Astrocyte (in vitro differentiated cells and primary cell): ENCODE measurements at regions not wholly inside any gene's neighbourhood (a gene's known extent, or its start where the extent isn't known, plus 50 kb on each side); places are given as distances from the start of the nearest gene placed in this dataset.

Experiments
- DNase-seq: peaks from one replicate; pipeline ENCODE4 v3.0.0-alpha.2; 2010; ENCODE audit warnings: low read depth
- FAIRE-seq: peaks from 2 replicates; lab custom pipeline; 2011; peaks lifted over from hg19 to GRCh38; lab: Jason Lieb, UNC
- H2AFZ ChIP-seq: 2 replicates; pipeline ENCODE4 v1.6.0; 2012; ENCODE audit warnings: low read depth, low read length, inconsistent platforms
- H3K27ac ChIP-seq: 2 replicates; pipeline ENCODE4 v1.5.1; 2011; ENCODE audit warnings: low read depth, low read length, inconsistent platforms
- H3K27me3 ChIP-seq: 2 replicates; pipeline ENCODE4 v1.6.0; 2011; ENCODE audit warnings: low read length, inconsistent platforms; ENCODE audit not compliant: insufficient read depth
- H3K36me3 ChIP-seq: 2 replicates; pipeline ENCODE4 v1.5.1; 2011; ENCODE audit warnings: low read length, inconsistent platforms; ENCODE audit not compliant: insufficient read depth
- H3K4me1 ChIP-seq: 2 replicates; pipeline ENCODE4 v1.5.1; 2011; ENCODE audit warnings: low read length, inconsistent platforms; ENCODE audit not compliant: insufficient read depth
- H3K4me2 ChIP-seq: 2 replicates; pipeline ENCODE4 v1.6.0; 2012; ENCODE audit warnings: low read length, inconsistent platforms
- H3K4me3 ChIP-seq: 2 replicates; pipeline ENCODE4 v1.5.1; 2011; ENCODE audit warnings: low read depth, mild to moderate bottlenecking, low read length, inconsistent platforms; ENCODE audit not compliant: insufficient read depth
- H3K79me2 ChIP-seq: 2 replicates; pipeline ENCODE4 v1.6.0; 2012; ENCODE audit warnings: mild to moderate bottlenecking, low read length, inconsistent platforms; ENCODE audit not compliant: insufficient read depth
- H3K9ac ChIP-seq: 2 replicates; pipeline ENCODE4 v1.6.0; 2012; ENCODE audit warnings: mild to moderate bottlenecking, low read length, inconsistent platforms
- H3K9me3 ChIP-seq: 2 replicates; pipeline ENCODE4 v1.5.1; 2012; ENCODE audit warnings: low read depth, mild to moderate bottlenecking, low read length, inconsistent platforms; ENCODE audit not compliant: insufficient read depth
- H4K20me1 ChIP-seq: 2 replicates; pipeline ENCODE4 v1.6.0; 2012; ENCODE audit warnings: low read length, inconsistent platforms; ENCODE audit not compliant: insufficient read depth
- H3K27ac Mint-ChIP-seq: one replicate; pipeline ENCODE4 v1.8.0; 2021; ENCODE audit warnings: mild to moderate bottlenecking, mixed read lengths; ENCODE audit not compliant: unreplicated experiment
- H3K27me3 Mint-ChIP-seq: one replicate; pipeline ENCODE4 v1.8.0; 2021; ENCODE audit warnings: low read depth, mixed read lengths; ENCODE audit not compliant: unreplicated experiment
- H3K36me3 Mint-ChIP-seq: one replicate; pipeline ENCODE4 v1.8.0; 2021; ENCODE audit warnings: low read depth, mixed read lengths; ENCODE audit not compliant: unreplicated experiment
- H3K4me1 Mint-ChIP-seq: one replicate; pipeline ENCODE4 v1.8.0; 2021; ENCODE audit warnings: low read depth, mixed read lengths; ENCODE audit not compliant: unreplicated experiment
- H3K4me3 Mint-ChIP-seq: one replicate; pipeline ENCODE4 v1.8.0; 2021; ENCODE audit warnings: mild to moderate bottlenecking, moderate library complexity, mixed read lengths; ENCODE audit not compliant: unreplicated experiment
- H3K9me3 Mint-ChIP-seq: one replicate; pipeline ENCODE4 v1.8.0; 2021; ENCODE audit warnings: mild to moderate bottlenecking, mixed read lengths; ENCODE audit not compliant: unreplicated experiment
- EZH2 ChIP-seq: IDR thresholded peaks from 2 replicates; pipeline ENCODE4 v1.6.1; 2012; ENCODE audit warnings: mild to moderate bottlenecking, low read length, inconsistent platforms; ENCODE audit not compliant: insufficient read depth
- TF ChIP-seq, protein P1 (sequence below): IDR thresholded peaks from 2 replicates; pipeline ENCODE4 v1.5.1; 2011; ENCODE audit warnings: low read depth, mild to moderate bottlenecking, inconsistent platforms, low read length, moderate library complexity; ENCODE audit not compliant: insufficient read depth

DNA sequence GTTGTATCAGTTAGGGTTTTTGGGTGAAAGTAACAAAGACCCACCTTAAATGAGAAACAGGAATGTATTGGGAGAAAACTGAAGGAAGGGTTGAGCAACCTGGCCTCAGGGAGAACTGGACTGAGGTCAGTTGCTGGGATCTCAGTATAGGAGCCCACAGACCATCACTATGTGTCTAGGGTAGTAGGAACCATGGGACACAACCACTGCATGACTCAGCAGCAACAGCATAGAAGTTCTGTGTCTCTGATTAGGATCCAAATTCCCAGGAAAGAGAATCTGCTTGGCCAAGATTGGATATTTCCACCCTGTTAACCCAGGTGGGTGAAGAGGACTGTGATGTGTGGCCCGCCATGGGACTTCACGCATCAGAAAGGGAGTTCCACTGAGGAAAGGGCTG is 102.2 kb upstream of the RAB3GAP2 start:
- no peak overlapping the region for H3K9ac ChIP-seq
- FAIRE-seq (no peak), DNase-seq (no peak)
- no peaks in the 10 kb centered on the region for H3K9me3 ChIP-seq
- H3K36me3 ChIP-seq: no peaks in the 10 kb centered on the region
- H3K27ac ChIP-seq: no peak overlapping the region
- TF ChIP-seq, protein P1, sequence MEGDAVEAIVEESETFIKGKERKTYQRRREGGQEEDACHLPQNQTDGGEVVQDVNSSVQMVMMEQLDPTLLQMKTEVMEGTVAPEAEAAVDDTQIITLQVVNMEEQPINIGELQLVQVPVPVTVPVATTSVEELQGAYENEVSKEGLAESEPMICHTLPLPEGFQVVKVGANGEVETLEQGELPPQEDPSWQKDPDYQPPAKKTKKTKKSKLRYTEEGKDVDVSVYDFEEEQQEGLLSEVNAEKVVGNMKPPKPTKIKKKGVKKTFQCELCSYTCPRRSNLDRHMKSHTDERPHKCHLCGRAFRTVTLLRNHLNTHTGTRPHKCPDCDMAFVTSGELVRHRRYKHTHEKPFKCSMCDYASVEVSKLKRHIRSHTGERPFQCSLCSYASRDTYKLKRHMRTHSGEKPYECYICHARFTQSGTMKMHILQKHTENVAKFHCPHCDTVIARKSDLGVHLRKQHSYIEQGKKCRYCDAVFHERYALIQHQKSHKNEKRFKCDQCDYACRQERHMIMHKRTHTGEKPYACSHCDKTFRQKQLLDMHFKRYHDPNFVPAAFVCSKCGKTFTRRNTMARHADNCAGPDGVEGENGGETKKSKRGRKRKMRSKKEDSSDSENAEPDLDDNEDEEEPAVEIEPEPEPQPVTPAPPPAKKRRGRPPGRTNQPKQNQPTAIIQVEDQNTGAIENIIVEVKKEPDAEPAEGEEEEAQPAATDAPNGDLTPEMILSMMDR: no peak
- no peak for TF ChIP-seq EZH2
- H3K27me3 Mint-ChIP-seq: peaks cover 3% of the 10 kb centered on the region
- H3K9me3 Mint-ChIP-seq: no peaks in the 10 kb centered on the region
- no peaks in the 10 kb centered on the region for H3K27me3 ChIP-seq
- H3K4me1 ChIP-seq: peaks cover 14% of the 10 kb centered on the region
- H3K4me2 ChIP-seq: no peak overlapping the region
- H3K36me3 Mint-ChIP-seq: no peaks in the 10 kb centered on the region
- H3K4me3 Mint-ChIP-seq: no peak overlapping the region
- no peaks in the 10 kb centered on the region for H4K20me1 ChIP-seq
- H3K27ac Mint-ChIP-seq: peak overlapping the region; percentile 67
- no peak overlapping the region for H3K4me3 ChIP-seq
- H2AFZ ChIP-seq: no peak overlapping the region
- no peaks in the 10 kb centered on the region for H3K79me2 ChIP-seq
- H3K4me1 Mint-ChIP-seq: peaks cover 11% of the 10 kb centered on the region

DNA sequence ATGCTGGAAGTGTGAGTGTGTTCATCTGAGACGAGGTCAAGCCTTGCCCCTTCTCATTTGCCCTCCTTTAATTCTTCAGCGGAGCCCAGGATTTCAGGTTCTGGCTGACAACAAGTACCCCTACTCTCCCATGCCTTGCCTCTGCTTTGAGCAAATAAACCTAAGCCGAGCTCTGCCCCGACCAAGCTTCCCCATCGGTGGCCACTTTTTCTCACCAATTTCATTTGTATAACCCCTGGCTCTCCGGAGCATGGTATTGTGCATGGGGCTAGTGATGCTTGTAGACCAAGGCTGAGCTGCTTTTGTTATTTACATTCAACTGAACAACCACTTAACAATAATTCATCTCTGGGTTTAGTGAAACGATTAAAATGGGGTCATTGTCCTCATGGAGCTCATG is 100.2 kb upstream of the RAB3GAP2 start:
- Histone ChIP-seq H3K4me3 (no peak overlapping the region), H3K36me3 (no peaks in the 10 kb centered on the region), H3K79me2 (no peaks in the 10 kb centered on the region), H2AFZ (no peak overlapping the region), H3K9me3 (no peaks in the 10 kb centered on the region), H3K27ac (no peak overlapping the region), H3K4me1 (peaks cover 20% of the 10 kb centered on the region), H3K27me3 (no peaks in the 10 kb centered on the region), H3K9ac (no peak overlapping the region), H3K4me2 (no peak overlapping the region), H4K20me1 (no peaks in the 10 kb centered on the region)
- Mint-ChIP-seq H3K36me3 (no peaks in the 10 kb centered on the region), H3K27ac (no peak overlapping the region), H3K27me3 (peaks cover 3% of the 10 kb centered on the region), H3K4me1 (peaks cover 24% of the 10 kb centered on the region), H3K4me3 (no peak overlapping the region), H3K9me3 (no peaks in the 10 kb centered on the region)
- DNase-seq (no peak), FAIRE-seq (no peak)
- no peak for TF ChIP-seq EZH2
- TF ChIP-seq, protein P1: no peak

DNA sequence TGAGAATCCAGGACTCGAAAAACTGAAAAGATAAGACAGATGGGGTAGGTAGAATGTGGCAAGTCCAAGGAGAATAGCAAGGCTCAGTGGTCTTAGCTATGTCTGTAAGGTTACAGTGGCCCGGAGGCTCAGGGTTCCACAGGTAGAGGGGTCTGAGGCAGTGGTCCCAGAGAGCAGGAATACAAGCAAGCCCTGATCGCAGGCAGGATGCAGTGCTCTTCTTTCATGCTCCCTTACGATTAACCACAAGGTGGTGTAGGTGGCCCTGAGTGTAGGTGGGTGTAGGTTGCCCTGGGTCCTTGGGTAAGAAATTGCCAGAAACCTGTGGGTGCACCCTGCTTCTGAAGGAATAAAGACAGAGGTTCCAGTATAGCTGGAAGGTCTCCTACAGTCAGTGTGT is 99.1 kb upstream of the RAB3GAP2 start:
- no peaks in the 10 kb centered on the region for H3K9me3 Mint-ChIP-seq
- H3K4me3 ChIP-seq: no peak overlapping the region
- no peaks in the 10 kb centered on the region for H4K20me1 ChIP-seq
- H3K36me3 Mint-ChIP-seq: no peaks in the 10 kb centered on the region
- H3K27me3 Mint-ChIP-seq: peaks cover 3% of the 10 kb centered on the region
- no peaks in the 10 kb centered on the region for H3K79me2 ChIP-seq
- DNase-seq (no peak), FAIRE-seq (no peak)
- H3K9me3 ChIP-seq: no peaks in the 10 kb centered on the region
- H3K27me3 ChIP-seq: no peaks in the 10 kb centered on the region
- H3K36me3 ChIP-seq: no peaks in the 10 kb centered on the region
- no peak for TF ChIP-seq EZH2
- TF ChIP-seq, protein P1: no peak
- H3K4me1 ChIP-seq: peaks cover 20% of the 10 kb centered on the region
- no peak overlapping the region for H3K4me3 Mint-ChIP-seq
- no peak overlapping the region for H3K4me2 ChIP-seq
- peaks cover 24% of the 10 kb centered on the region for H3K4me1 Mint-ChIP-seq
- no peak overlapping the region for H3K27ac Mint-ChIP-seq
- H2AFZ ChIP-seq: no peak overlapping the region
- H3K27ac ChIP-seq: no peak overlapping the region
- no peak overlapping the region for H3K9ac ChIP-seq
